ENCODE measurements at regions not wholly inside any gene's neighbourhood (a gene's known extent, or its start where the extent isn't known, plus 50 kb on each side); places are given as distances from the start of the nearest gene placed in this dataset.

DNA sequence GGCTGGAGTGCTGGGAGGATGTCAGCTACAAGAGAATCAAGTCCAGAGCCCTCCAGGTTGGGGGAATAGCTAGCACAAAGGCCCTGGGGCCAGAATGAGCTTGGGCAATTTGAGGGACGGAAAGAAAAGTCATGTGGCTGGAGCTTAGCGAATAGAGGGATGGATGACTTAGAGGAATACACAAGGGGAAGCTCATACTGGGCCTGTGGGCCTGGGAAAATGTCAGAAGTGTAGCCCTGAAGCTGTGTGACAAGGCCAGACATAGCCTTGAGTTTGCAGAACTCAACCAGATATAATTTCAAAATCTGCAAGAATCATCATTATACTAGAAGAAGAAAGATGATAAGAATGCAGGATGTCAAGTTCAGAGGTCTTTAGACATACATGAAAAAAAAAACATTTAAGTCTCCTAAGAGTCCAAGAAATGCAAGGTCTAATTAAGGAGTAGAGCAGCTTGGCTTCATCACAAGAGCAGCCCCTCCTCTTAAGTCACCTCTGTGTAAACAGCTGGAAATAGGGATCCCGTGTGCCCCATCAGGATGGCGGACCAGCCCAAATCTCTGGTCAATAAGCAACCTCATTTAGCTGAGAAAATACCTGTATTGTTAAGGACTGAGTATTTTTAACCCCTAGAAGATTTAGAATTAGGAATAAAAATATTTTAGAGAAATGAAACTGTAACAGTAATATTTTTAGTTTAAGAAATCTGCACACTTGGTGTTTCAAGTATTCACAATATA, 66.6 kb downstream of the ABCC12 start:
- TF ChIP-seq, protein P1, sequence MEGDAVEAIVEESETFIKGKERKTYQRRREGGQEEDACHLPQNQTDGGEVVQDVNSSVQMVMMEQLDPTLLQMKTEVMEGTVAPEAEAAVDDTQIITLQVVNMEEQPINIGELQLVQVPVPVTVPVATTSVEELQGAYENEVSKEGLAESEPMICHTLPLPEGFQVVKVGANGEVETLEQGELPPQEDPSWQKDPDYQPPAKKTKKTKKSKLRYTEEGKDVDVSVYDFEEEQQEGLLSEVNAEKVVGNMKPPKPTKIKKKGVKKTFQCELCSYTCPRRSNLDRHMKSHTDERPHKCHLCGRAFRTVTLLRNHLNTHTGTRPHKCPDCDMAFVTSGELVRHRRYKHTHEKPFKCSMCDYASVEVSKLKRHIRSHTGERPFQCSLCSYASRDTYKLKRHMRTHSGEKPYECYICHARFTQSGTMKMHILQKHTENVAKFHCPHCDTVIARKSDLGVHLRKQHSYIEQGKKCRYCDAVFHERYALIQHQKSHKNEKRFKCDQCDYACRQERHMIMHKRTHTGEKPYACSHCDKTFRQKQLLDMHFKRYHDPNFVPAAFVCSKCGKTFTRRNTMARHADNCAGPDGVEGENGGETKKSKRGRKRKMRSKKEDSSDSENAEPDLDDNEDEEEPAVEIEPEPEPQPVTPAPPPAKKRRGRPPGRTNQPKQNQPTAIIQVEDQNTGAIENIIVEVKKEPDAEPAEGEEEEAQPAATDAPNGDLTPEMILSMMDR (conservative IDR thresholded peaks at IDR 0.05 in 1 of 2, IDR thresholded peaks at IDR 0.05 in 1 of 2; ENCODE audit: low read depth in 1 of 2, low read length in 2 of 2) = no peak
- TF ChIP-seq EZH2 (IDR thresholded peaks at IDR 0.05; ENCODE audit: low read length, missing control alignments) = no peak

All from fibroblast of lung (primary cell).